Astrocyte of the spinal cord (primary cell): ENCODE measurements at regions not wholly inside any gene's neighbourhood (a gene's known extent, or its start where the extent isn't known, plus 50 kb on each side); places are given as distances from the start of the nearest gene placed in this dataset.

Experiments used
- DNase-seq: peaks from one replicate; pipeline ENCODE4 v3.0.0; 2011; ENCODE audit warnings: low read depth, low spot score
- H3K4me3 ChIP-seq: 2 replicates; pipeline ENCODE4 v1.5.1; 2011; ENCODE audit warnings: low read depth, mild to moderate bottlenecking, low read length, moderate library complexity
- CTCF ChIP-seq: IDR thresholded peaks from 2 replicates; pipeline ENCODE4 v1.5.1; 2012; ENCODE audit warnings: low read depth, mild to moderate bottlenecking, low read length, inconsistent platforms
- in situ Hi-C: cut with HindIII; loops from 2 replicates; pipeline ENCODE4 v1.10.0; 2017; ENCODE audit warnings: low sequenced_read_pairs

- DNase-seq = no peak
- no peak for TF ChIP-seq CTCF
- H3K4me3 ChIP-seq = no peak overlapping the region
- in situ Hi-C loops = no loop called here
Observed at GRCh38 chr6:106731144-106731842, 101.9 kb downstream of the QRSL1 start.

- no peak overlapping the region for H3K4me3 ChIP-seq
- TF ChIP-seq CTCF = no peak
- in situ Hi-C loops = no loop called here
Observed at GRCh38 chr6:106730718-106731117, 101.3 kb downstream of the QRSL1 start.

GRCh38 chr6:106730264-106730663 lies 100.9 kb downstream of the QRSL1 start:
- no peak for TF ChIP-seq CTCF
- no peak overlapping the region for H3K4me3 ChIP-seq
- DNase-seq = no peak
- in situ Hi-C loops = no loop called here

More at GRCh38 chr6:106730718-106731117, 101.3 kb downstream of the QRSL1 start:
- no peak for DNase-seq

GRCh38 chr6:106729841-106730240 lies 100.5 kb downstream of the QRSL1 start:
- DNase-seq = no peak
- in situ Hi-C loops = no loop called here
- no peak for TF ChIP-seq CTCF
- no peak overlapping the region for H3K4me3 ChIP-seq

- DNase-seq = no peak
- in situ Hi-C loops = no loop called here
- no peak for TF ChIP-seq CTCF
- no peak overlapping the region for H3K4me3 ChIP-seq
Observed at GRCh38 chr6:106728296-106728870, 99.0 kb downstream of the QRSL1 start.

GRCh38 chr6:106727480-106728149 lies 98.2 kb downstream of the QRSL1 start:
- H3K4me3 ChIP-seq = no peak overlapping the region
- no peak for TF ChIP-seq CTCF
- DNase-seq = no peak
- in situ Hi-C loops = no loop called here
